ENCODE measurements at regions not wholly inside any gene's neighbourhood (a gene's known extent, or its start where the extent isn't known, plus 50 kb on each side); places are given as distances from the start of the nearest gene placed in this dataset.

DNA sequence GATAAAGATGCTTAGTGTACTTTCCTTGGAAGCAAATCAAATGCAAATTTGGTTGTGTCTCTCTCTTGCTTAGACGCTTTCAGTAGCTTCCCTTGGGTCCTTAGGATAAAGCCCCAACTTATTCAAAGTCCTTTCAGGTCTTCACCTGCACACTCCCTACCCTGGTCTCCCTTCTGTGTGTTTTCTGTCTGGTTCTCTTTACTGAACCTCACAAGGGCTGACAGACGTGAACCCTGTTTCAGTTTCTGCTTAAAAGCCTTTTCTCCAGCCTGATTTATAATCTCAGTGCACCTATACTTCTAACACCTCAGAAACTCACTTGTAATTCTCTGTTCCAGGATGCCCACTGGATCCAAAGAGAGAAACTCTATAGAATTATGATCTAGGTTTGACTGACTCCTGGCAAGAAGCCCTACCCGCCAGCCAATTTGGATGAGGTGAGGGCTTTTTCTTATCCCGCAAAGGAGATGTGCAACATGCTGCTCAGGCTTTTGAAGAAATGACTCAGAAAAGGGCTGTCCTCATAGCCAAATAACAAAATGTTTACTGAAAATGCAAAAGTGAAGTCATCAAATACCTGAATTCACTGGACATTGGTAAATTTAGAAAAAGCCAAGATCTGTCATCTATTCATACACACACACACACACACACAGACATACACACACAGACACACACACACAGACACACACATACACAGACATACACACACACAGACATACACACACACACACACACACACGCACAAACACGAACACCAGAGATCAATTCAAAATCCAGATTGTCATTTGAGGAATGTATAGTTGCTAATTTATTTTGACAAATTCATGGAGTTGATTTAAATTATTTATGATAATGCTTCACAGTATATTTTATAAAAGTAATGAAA is 102.4 kb upstream of the EOMES start:
- Histone ChIP-seq H3F3A (ENCODE audit: insufficient read depth, low read length, poor library complexity, severe bottlenecking) (no peaks in the 10 kb centered on the region), H2AFZ (ENCODE audit: low read depth, low read length) (no peak overlapping the region), H3K4me3 (ENCODE audit: low read length) (no peak overlapping the region), H3K27me3 (ENCODE audit: insufficient read depth, low read depth, low read length) (no peaks in the 10 kb centered on the region), H3K9me2 (ENCODE audit: insufficient read depth, low read length) (no peaks in the 10 kb centered on the region), H3K36me3 (ENCODE audit: insufficient read depth, low read length) (no peaks in the 10 kb centered on the region), H3K27ac (ENCODE audit: low read length) (no peak overlapping the region), H3K9me3 (ENCODE audit: low read length) (no peaks in the 10 kb centered on the region), H4K20me1 (ENCODE audit: insufficient read depth) (no peaks in the 10 kb centered on the region), H3K4me2 (ENCODE audit: low read length) (no peak overlapping the region), H3K9ac (ENCODE audit: low read length) (no peak overlapping the region), H3K79me2 (replicated peaks; ENCODE audit: insufficient read depth, low read length) (no peaks in the 10 kb centered on the region)
- TF ChIP-seq, protein P1, sequence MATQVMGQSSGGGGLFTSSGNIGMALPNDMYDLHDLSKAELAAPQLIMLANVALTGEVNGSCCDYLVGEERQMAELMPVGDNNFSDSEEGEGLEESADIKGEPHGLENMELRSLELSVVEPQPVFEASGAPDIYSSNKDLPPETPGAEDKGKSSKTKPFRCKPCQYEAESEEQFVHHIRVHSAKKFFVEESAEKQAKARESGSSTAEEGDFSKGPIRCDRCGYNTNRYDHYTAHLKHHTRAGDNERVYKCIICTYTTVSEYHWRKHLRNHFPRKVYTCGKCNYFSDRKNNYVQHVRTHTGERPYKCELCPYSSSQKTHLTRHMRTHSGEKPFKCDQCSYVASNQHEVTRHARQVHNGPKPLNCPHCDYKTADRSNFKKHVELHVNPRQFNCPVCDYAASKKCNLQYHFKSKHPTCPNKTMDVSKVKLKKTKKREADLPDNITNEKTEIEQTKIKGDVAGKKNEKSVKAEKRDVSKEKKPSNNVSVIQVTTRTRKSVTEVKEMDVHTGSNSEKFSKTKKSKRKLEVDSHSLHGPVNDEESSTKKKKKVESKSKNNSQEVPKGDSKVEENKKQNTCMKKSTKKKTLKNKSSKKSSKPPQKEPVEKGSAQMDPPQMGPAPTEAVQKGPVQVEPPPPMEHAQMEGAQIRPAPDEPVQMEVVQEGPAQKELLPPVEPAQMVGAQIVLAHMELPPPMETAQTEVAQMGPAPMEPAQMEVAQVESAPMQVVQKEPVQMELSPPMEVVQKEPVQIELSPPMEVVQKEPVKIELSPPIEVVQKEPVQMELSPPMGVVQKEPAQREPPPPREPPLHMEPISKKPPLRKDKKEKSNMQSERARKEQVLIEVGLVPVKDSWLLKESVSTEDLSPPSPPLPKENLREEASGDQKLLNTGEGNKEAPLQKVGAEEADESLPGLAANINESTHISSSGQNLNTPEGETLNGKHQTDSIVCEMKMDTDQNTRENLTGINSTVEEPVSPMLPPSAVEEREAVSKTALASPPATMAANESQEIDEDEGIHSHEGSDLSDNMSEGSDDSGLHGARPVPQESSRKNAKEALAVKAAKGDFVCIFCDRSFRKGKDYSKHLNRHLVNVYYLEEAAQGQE (IDR thresholded peaks at IDR 0.05; ENCODE audit: borderline replicate concordance), result no peak
- TF ChIP-seq MXI1 (conservative IDR thresholded peaks at IDR 0.05; ENCODE audit: poor library complexity, severe bottlenecking), result no peak
- TF ChIP-seq EP300 (conservative IDR thresholded peaks at IDR 0.05; ENCODE audit: poor library complexity, severe bottlenecking), result no peak
- no peak for TF ChIP-seq EZH2 (IDR thresholded peaks at IDR 0.05; ENCODE audit: borderline replicate concordance, insufficient read depth, low read length, poor library complexity, severe bottlenecking)
- TF ChIP-seq, protein P2, sequence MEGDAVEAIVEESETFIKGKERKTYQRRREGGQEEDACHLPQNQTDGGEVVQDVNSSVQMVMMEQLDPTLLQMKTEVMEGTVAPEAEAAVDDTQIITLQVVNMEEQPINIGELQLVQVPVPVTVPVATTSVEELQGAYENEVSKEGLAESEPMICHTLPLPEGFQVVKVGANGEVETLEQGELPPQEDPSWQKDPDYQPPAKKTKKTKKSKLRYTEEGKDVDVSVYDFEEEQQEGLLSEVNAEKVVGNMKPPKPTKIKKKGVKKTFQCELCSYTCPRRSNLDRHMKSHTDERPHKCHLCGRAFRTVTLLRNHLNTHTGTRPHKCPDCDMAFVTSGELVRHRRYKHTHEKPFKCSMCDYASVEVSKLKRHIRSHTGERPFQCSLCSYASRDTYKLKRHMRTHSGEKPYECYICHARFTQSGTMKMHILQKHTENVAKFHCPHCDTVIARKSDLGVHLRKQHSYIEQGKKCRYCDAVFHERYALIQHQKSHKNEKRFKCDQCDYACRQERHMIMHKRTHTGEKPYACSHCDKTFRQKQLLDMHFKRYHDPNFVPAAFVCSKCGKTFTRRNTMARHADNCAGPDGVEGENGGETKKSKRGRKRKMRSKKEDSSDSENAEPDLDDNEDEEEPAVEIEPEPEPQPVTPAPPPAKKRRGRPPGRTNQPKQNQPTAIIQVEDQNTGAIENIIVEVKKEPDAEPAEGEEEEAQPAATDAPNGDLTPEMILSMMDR (IDR thresholded peaks at IDR 0.05; ENCODE audit: poor library complexity, severe bottlenecking), result no peak
- TF ChIP-seq TAF1 (IDR thresholded peaks at IDR 0.05; ENCODE audit: low read depth), result no peak
- no peak for TF ChIP-seq POLR2AphosphoS5 (IDR thresholded peaks at IDR 0.05)
- TF ChIP-seq RAD21 (conservative IDR thresholded peaks at IDR 0.05), result no peak
- TF ChIP-seq SMC3 (conservative IDR thresholded peaks at IDR 0.05; ENCODE audit: poor library complexity), result no peak

DNA sequence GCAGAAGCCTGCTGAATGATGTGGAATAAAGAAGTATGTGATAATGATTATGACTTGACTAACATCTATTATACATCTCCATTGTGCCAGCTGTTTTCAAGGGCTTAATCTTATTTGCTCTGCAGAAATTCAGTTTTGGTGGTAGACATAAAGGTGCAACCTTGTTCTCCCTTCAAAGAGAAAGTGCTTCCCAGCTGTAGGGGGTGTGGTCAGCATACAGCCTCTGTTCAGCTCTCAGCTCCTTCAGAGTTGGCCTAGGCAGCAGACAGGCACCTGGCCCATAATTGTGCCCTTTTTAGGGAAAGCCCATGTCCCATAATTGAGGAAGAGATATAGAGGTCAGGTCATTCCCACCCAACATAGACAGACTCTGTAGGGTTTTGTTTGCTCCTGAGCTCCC is 104.3 kb upstream of the EOMES start:
- no peaks in the 10 kb centered on the region for H4K20me1 ChIP-seq (ENCODE audit: insufficient read depth)
- TF ChIP-seq SMC3 (conservative IDR thresholded peaks at IDR 0.05; ENCODE audit: poor library complexity), result no peak
- no peak for TF ChIP-seq RAD21 (conservative IDR thresholded peaks at IDR 0.05)
- TF ChIP-seq, protein P2 (IDR thresholded peaks at IDR 0.05; ENCODE audit: poor library complexity, severe bottlenecking), result no peak
- no peak for TF ChIP-seq EZH2 (IDR thresholded peaks at IDR 0.05; ENCODE audit: borderline replicate concordance, insufficient read depth, low read length, poor library complexity, severe bottlenecking)
- TF ChIP-seq TAF1 (IDR thresholded peaks at IDR 0.05; ENCODE audit: low read depth), result no peak
- no peak for TF ChIP-seq EP300 (conservative IDR thresholded peaks at IDR 0.05; ENCODE audit: poor library complexity, severe bottlenecking)
- TF ChIP-seq MXI1 (conservative IDR thresholded peaks at IDR 0.05; ENCODE audit: poor library complexity, severe bottlenecking), result no peak
- TF ChIP-seq, protein P1 (IDR thresholded peaks at IDR 0.05; ENCODE audit: borderline replicate concordance), result no peak
- no peaks in the 10 kb centered on the region for H3K9me3 ChIP-seq (ENCODE audit: low read length)
- no peak overlapping the region for H3K9ac ChIP-seq (ENCODE audit: low read length)
- H3K27ac ChIP-seq (ENCODE audit: low read length), result no peak overlapping the region
- no peak overlapping the region for H3K4me3 ChIP-seq (ENCODE audit: low read length)
- H2AFZ ChIP-seq (ENCODE audit: low read depth, low read length), result no peak overlapping the region
- H3K36me3 ChIP-seq (ENCODE audit: insufficient read depth, low read length), result no peaks in the 10 kb centered on the region
- no peaks in the 10 kb centered on the region for H3K9me2 ChIP-seq (ENCODE audit: insufficient read depth, low read length)
- no peak overlapping the region for H3K4me2 ChIP-seq (ENCODE audit: low read length)
- no peaks in the 10 kb centered on the region for H3F3A ChIP-seq (ENCODE audit: insufficient read depth, low read length, poor library complexity, severe bottlenecking)
- H3K27me3 ChIP-seq (ENCODE audit: insufficient read depth, low read depth, low read length), result no peaks in the 10 kb centered on the region
- H3K79me2 ChIP-seq (replicated peaks; ENCODE audit: insufficient read depth, low read length), result no peaks in the 10 kb centered on the region
